Progenitor cell of endocrine pancreas (in vitro differentiated cells): ENCODE measurements at regions not wholly inside any gene's neighbourhood (a gene's known extent, or its start where the extent isn't known, plus 50 kb on each side); places are given as distances from the start of the nearest gene placed in this dataset.

Source experiments
- DNase-seq: peaks from one replicate; pipeline ENCODE4 v3.0.0; 2021; ENCODE audit warnings: low spot score; ENCODE audit not compliant: unreplicated experiment
- H3K27ac Mint-ChIP-seq: 2 replicates; pipeline ENCODE4 v1.8.0; 2021; ENCODE audit warnings: mild to moderate bottlenecking, moderate library complexity, mixed read lengths
- H3K27me3 Mint-ChIP-seq: 2 replicates; pipeline ENCODE4 v1.8.0; 2021; ENCODE audit warnings: mixed read lengths
- H3K36me3 Mint-ChIP-seq: 2 replicates; pipeline ENCODE4 v1.8.0; 2022; ENCODE audit warnings: mixed read lengths; ENCODE audit not compliant: insufficient read depth
- H3K4me1 Mint-ChIP-seq: 2 replicates; pipeline ENCODE4 v1.8.0; 2021; ENCODE audit warnings: low read depth, mixed read lengths
- H3K4me3 Mint-ChIP-seq: 2 replicates; pipeline ENCODE4 v1.8.0; 2021; ENCODE audit warnings: low read depth, mild to moderate bottlenecking, moderate library complexity, mixed read lengths
- H3K9me3 Mint-ChIP-seq: 2 replicates; pipeline ENCODE4 v1.8.0; 2021; ENCODE audit warnings: low read depth, mixed read lengths
- TF ChIP-seq, protein P1 (sequence below): fragments of 200-600 bp; sonication (generic); IDR thresholded peaks from one replicate; pipeline ENCODE4 v1.5.0; 2021; ENCODE audit warnings: antibody characterized with exemption, mild to moderate bottlenecking; ENCODE audit not compliant: unreplicated experiment

DNA sequence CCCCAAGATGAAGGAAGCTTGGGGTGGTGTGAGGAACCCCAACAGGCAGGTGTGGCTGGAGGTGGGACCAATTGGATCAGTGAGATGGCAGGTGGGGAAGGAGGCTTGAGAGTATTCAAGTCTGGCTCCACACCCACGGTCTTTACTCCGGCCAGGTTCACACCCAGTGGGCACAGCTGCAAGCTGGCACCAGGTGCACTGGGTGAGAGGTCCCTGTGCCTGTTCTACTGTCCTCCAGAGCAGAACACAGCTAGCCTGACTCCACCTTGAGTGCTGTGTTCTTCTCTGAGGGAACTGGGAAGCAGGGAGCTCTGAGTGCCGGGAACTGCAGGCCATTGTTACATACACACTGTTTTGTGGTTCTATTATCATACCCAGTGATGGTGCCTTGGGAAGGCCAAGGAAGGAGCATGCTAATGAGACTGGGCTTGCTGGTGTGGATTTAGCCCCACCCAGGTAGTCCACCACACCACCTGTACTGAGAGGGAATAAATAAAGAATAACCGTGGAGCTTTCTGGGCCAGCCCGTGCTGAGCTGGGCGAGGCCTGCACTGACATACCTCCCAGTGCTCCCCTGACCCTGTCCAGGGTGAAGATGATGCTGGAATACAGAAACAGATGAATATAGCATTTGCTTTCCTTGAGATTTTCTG lies 93.4 kb downstream of the ABHD5 start:
- Mint-ChIP-seq H3K27me3 (peaks cover 37% of the 10 kb centered on the region), H3K4me1 (peaks cover 4% of the 10 kb centered on the region), H3K27ac (no peak overlapping the region), H3K4me3 (no peak overlapping the region), H3K9me3 (no peaks in the 10 kb centered on the region), H3K36me3 (no peaks in the 10 kb centered on the region)
- DNase-seq, result no peak
- TF ChIP-seq, protein P1, sequence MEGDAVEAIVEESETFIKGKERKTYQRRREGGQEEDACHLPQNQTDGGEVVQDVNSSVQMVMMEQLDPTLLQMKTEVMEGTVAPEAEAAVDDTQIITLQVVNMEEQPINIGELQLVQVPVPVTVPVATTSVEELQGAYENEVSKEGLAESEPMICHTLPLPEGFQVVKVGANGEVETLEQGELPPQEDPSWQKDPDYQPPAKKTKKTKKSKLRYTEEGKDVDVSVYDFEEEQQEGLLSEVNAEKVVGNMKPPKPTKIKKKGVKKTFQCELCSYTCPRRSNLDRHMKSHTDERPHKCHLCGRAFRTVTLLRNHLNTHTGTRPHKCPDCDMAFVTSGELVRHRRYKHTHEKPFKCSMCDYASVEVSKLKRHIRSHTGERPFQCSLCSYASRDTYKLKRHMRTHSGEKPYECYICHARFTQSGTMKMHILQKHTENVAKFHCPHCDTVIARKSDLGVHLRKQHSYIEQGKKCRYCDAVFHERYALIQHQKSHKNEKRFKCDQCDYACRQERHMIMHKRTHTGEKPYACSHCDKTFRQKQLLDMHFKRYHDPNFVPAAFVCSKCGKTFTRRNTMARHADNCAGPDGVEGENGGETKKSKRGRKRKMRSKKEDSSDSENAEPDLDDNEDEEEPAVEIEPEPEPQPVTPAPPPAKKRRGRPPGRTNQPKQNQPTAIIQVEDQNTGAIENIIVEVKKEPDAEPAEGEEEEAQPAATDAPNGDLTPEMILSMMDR, result no peak

DNA sequence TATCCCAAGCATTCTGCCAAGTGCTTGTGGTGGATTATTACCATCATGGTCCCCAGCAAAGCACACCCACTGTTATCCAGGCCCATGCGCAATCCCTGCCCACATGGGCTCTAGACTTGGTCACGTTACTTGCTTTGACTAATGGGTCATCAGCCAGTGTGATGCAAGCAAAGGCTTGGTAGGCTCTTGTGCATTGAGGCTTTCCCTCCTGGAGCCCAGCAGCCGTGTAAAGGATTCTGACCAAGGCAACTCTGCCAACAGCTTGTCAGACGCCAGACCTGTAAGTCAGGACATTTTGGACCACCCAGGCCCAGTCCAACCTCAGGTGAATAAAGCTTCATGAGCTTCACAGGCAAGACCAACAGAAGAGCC lies 93.9 kb downstream of the ABHD5 start:
- Mint-ChIP-seq H3K36me3 (no peaks in the 10 kb centered on the region), H3K4me3 (no peak overlapping the region), H3K27me3 (peaks cover 37% of the 10 kb centered on the region), H3K4me1 (peaks cover 4% of the 10 kb centered on the region), H3K27ac (no peak overlapping the region), H3K9me3 (no peaks in the 10 kb centered on the region)
- DNase-seq, result no peak
- TF ChIP-seq, protein P1, result no peak

DNA sequence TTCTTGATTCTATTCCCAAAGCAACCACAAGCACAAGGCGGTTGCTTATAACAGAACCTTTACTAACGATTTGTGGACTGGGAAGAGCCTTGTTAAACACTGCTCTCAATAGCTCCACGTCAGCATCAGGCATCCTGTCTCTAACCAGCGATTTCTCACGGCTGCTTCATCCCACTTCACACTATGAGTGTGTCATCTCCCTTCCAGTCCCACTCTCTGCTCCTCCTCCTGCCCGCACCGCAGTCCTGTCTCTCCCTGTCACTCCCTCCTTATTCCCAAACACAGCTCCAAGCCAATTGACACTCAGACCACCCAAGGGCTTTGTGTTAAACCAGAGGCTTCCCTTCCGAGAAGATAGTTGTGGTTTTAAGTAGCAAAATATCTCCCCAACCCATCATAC lies 94.8 kb downstream of the ABHD5 start:
- Mint-ChIP-seq H3K4me3 (no peak overlapping the region), H3K9me3 (no peaks in the 10 kb centered on the region), H3K27me3 (peaks cover 45% of the 10 kb centered on the region), H3K36me3 (no peaks in the 10 kb centered on the region), H3K27ac (no peak overlapping the region), H3K4me1 (peaks cover 4% of the 10 kb centered on the region)
- TF ChIP-seq, protein P1, result no peak
- DNase-seq, result no peak

DNA sequence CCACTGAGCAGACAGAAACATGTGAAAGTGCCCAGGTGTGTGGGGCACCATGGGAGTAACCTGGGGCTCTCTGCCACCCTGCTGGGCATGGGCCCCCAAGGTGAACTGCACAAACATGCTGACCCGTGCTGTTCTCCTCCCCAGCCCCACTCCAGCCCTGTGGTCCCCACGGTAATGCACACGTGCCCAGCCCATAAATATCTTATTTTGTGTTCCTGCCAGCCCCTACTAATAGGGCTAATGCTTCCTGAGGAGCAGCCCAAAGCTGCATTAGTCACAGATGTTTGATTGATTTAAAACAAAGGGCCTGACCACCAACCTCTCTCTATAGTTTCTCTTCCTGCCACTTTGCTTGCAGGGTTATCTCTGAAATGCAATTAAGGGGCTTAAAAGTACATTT lies 95.4 kb downstream of the ABHD5 start:
- peaks cover 4% of the 10 kb centered on the region for H3K4me1 Mint-ChIP-seq
- no peaks in the 10 kb centered on the region for H3K36me3 Mint-ChIP-seq
- H3K27me3 Mint-ChIP-seq, result peaks cover 51% of the 10 kb centered on the region
- DNase-seq, result no peak
- H3K27ac Mint-ChIP-seq, result no peak overlapping the region
- H3K4me3 Mint-ChIP-seq, result no peak overlapping the region
- TF ChIP-seq, protein P1, result no peak
- H3K9me3 Mint-ChIP-seq, result no peaks in the 10 kb centered on the region

DNA sequence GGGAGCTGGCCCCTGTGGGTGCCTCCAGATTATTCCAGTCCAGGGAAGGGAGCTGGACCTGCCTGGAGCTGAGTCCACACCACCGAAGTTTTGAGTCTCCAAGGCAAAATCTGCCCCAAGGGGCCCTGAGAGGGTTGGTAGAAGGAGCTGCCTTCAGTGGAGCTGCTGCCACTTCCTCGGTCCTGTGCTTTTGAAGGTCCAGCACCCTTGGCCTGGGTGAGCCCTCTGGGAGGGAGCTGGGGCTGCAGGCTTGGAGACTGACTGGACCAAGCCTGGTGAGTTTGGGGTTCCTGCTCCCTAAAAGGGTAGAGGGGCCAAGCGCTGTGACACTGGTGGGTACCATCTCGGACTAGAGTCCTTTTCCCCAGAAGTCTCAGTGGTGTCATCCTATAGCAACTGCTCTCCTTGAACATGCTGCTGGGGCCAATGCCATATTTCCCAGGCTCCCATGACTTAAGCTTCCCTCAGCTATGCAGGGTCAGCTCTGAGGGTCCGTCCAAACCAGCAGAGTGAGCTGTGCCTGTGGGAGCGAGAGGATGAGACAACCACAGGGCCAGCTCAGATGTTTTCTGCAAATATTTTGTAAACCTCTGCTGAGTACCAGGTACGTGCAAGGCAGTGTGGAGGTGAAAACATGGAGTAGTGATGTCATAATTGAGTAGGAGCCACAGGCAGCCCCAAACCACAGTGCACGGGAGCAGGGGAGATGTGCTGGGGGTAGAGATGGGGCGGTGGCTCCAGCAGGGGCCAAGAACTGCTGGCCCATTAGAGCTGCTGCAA lies 96.0 kb downstream of the ABHD5 start:
- Mint-ChIP-seq H3K27me3 (peaks cover 56% of the 10 kb centered on the region), H3K4me1 (peaks cover 4% of the 10 kb centered on the region), H3K27ac (no peak overlapping the region), H3K9me3 (no peaks in the 10 kb centered on the region), H3K36me3 (no peaks in the 10 kb centered on the region), H3K4me3 (no peak overlapping the region)
- no peak for DNase-seq
- TF ChIP-seq, protein P1, result no peak
